PC-3 (cell line): ENCODE measurements at regions not wholly inside any gene's neighbourhood (a gene's known extent, or its start where the extent isn't known, plus 50 kb on each side); places are given as distances from the start of the nearest gene placed in this dataset.

Source experiments
- ATAC-seq: fragments of 200-7000 bp; cut with Tn5 transposase; 2 replicates; pipeline ENCODE4 v1.9.1; 2020; ENCODE audit warnings: mild to moderate bottlenecking, moderate library complexity
- BruUV-seq: library from RNA; stranded (reverse); fragments of 400-500 nt; replicated peaks from 2 replicates; lab custom pipeline; 2021; lab: Mats Ljungman, UMichigan
- CTCF ChIA-PET: fragments of 300-600 bp; sonication (Branson Sonifier 250); formaldehyde crosslinking; loops from one replicate; lab custom pipeline; 2022; ENCODE audit warnings: antibody characterized with exemption; lab: Charles Lee
- POLR2A ChIA-PET: fragments of 300-600 bp; sonication (Branson Sonifier 250); formaldehyde crosslinking; loops from one replicate; lab custom pipeline; 2022; ENCODE audit warnings: antibody characterized with exemption; ENCODE audit not compliant: unreplicated experiment; lab: Charles Lee
- DNase-seq: peaks from one replicate; pipeline ENCODE4 v3.0.0-alpha.2; 2015
- H2AFZ ChIP-seq: fragments of 300-600 bp; sonication (generic); 2 replicates; pipeline ENCODE4 v1.6.0; 2016; ENCODE audit warnings: antibody characterized with exemption, low read length
- H3F3A ChIP-seq: fragments of 300-600 bp; sonication (generic); one replicate; pipeline ENCODE4 v1.6.0; 2017; ENCODE audit warnings: antibody characterized with exemption, low read length, control low read depth, mild to moderate bottlenecking; ENCODE audit not compliant: unreplicated experiment
- H3K27ac ChIP-seq: fragments of 300-600 bp; sonication (generic); 2 replicates; pipeline ENCODE4 v1.5.1; 2016; ENCODE audit warnings: mild to moderate bottlenecking, low read length
- H3K27me3 ChIP-seq: fragments of 300-600 bp; sonication (generic); 2 replicates; pipeline ENCODE4 v1.6.1; 2016; ENCODE audit warnings: low read length, mixed read lengths
- H3K36me3 ChIP-seq: fragments of 300-600 bp; sonication (generic); 2 replicates; pipeline ENCODE4 v1.6.1; 2016; ENCODE audit warnings: low read depth, mixed run types, low read length, mixed read lengths
- H3K4me1 ChIP-seq: fragments of 300-600 bp; sonication (generic); 2 replicates; pipeline ENCODE4 v1.5.1; 2016; ENCODE audit warnings: low read length; ENCODE audit not compliant: insufficient read depth
- H3K4me2 ChIP-seq: fragments of 300-600 bp; sonication (generic); 2 replicates; pipeline ENCODE4 v1.6.0; 2016; ENCODE audit warnings: low read length
- H3K4me3 ChIP-seq: fragments of 300-600 bp; sonication (generic); 2 replicates; pipeline ENCODE4 v1.5.1; 2016; ENCODE audit warnings: mild to moderate bottlenecking, low read length, mixed read lengths
- H3K79me2 ChIP-seq: fragments of 300-600 bp; sonication (generic); 2 replicates; pipeline ENCODE4 v1.6.1; 2017; ENCODE audit warnings: low read length, mixed read lengths
- H3K9ac ChIP-seq: fragments of 300-600 bp; sonication (generic); 2 replicates; pipeline ENCODE4 v1.6.0; 2016; ENCODE audit warnings: mild to moderate bottlenecking, low read length
- H3K9me2 ChIP-seq: fragments of 300-600 bp; sonication (generic); replicated peaks from 2 replicates; pipeline ENCODE4 v1.6.1; 2016; ENCODE audit warnings: mixed run types, low read length, mixed read lengths
- H3K9me3 ChIP-seq: fragments of 300-600 bp; sonication (generic); 2 replicates; pipeline ENCODE4 v1.6.1; 2016; ENCODE audit warnings: low read length, mixed read lengths
- H4K20me1 ChIP-seq: fragments of 300-600 bp; sonication (generic); 2 replicates; pipeline ENCODE4 v1.6.1; 2016; ENCODE audit warnings: low read length, mixed read lengths
- EZH2 ChIP-seq: fragments of 300-600 bp; sonication (generic); IDR thresholded peaks from one replicate; pipeline ENCODE4 v1.6.1; 2017; ENCODE audit warnings: antibody characterized with exemption, mild to moderate bottlenecking, low read length; ENCODE audit not compliant: unreplicated experiment
- EZH2phosphoT487 ChIP-seq: fragments of 300-600 bp; sonication (generic); IDR thresholded peaks from 2 replicates; pipeline ENCODE4 v1.6.1; 2018; ENCODE audit warnings: mild to moderate bottlenecking, antibody characterized with exemption, low read length, borderline replicate concordance
- intact Hi-C: fragments of 100-400 bp; cut with micrococcal nuclease; formaldehyde crosslinking; loops from 2 replicates; pipeline ENCODE4 v1.9.0; 2023
- TF ChIP-seq, protein P1 (sequence below): fragments of 300-600 bp; sonication (generic); conservative IDR thresholded peaks from 2 replicates; pipeline ENCODE4 v1.5.1; 2017; ENCODE audit warnings: antibody characterized with exemption, low read depth, mild to moderate bottlenecking, low read length

DNA sequence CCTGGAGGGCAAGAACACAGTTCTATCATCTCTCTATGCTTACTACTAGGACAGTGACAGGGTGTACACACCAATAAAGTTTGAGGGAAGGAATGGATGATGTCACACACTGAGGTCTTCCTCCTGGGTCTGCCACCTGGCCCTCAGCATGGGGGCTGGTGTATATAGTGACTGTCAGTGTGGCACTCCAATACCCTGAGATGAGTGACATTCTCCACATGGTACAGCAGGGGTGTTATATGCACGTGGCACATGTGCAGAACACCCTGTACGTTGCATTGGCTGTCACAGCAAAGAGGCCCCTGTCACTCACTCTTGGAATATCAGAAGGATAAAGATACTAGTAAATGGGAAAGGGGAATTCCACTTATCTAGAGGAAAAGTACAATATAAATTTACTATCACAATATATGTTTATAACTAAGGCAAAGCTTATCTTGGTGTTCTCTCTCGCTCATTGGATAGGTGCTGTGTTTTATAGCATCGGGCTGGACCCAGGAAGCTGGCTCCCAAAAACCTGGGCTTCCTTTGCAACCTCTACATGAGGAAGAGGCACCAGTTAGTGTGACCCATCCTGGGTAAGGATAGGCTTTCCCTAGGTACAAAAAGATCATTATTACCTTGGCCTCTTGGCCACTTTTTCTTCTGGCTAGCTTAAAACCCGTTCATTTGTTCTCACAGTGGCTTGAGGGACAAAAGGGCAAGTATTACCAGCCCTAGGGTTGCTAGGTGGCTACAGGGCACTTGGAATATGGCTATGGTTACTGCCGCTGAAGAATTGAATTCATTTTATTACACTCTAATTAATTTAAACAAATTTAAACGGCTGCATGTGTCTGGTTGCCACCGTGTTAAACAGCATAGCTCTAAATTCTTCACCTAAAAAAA is 54.8 kb upstream of the HES1 start:
- peaks cover 2% of the 10 kb centered on the region; the same call in 1 of the 2 replicates for H3K4me1 ChIP-seq
- no peak overlapping the region for H3K27ac ChIP-seq
- H4K20me1 ChIP-seq: no peaks in the 10 kb centered on the region
- H2AFZ ChIP-seq: no peak overlapping the region
- intact Hi-C loops: no loop called here
- no peaks in the 10 kb centered on the region for H3K79me2 ChIP-seq
- ATAC-seq (no peak), DNase-seq (no peak)
- H3K9me3 ChIP-seq: no peaks in the 10 kb centered on the region
- H3F3A ChIP-seq: no peaks in the 10 kb centered on the region
- no peak overlapping the region for H3K4me2 ChIP-seq
- ChIA-PET CTCF (no interaction called here), POLR2A (no interaction called here)
- no peak overlapping the region for H3K4me3 ChIP-seq
- no peaks in the 10 kb centered on the region for H3K27me3 ChIP-seq
- BruUV-seq: no TSS peak
- H3K9ac ChIP-seq: no peak overlapping the region
- TF ChIP-seq EZH2 (no peak), EZH2phosphoT487 (no peak)
- TF ChIP-seq, protein P1, sequence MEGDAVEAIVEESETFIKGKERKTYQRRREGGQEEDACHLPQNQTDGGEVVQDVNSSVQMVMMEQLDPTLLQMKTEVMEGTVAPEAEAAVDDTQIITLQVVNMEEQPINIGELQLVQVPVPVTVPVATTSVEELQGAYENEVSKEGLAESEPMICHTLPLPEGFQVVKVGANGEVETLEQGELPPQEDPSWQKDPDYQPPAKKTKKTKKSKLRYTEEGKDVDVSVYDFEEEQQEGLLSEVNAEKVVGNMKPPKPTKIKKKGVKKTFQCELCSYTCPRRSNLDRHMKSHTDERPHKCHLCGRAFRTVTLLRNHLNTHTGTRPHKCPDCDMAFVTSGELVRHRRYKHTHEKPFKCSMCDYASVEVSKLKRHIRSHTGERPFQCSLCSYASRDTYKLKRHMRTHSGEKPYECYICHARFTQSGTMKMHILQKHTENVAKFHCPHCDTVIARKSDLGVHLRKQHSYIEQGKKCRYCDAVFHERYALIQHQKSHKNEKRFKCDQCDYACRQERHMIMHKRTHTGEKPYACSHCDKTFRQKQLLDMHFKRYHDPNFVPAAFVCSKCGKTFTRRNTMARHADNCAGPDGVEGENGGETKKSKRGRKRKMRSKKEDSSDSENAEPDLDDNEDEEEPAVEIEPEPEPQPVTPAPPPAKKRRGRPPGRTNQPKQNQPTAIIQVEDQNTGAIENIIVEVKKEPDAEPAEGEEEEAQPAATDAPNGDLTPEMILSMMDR: no peak
- H3K9me2 ChIP-seq: no peaks in the 10 kb centered on the region
- H3K36me3 ChIP-seq: no peaks in the 10 kb centered on the region

DNA sequence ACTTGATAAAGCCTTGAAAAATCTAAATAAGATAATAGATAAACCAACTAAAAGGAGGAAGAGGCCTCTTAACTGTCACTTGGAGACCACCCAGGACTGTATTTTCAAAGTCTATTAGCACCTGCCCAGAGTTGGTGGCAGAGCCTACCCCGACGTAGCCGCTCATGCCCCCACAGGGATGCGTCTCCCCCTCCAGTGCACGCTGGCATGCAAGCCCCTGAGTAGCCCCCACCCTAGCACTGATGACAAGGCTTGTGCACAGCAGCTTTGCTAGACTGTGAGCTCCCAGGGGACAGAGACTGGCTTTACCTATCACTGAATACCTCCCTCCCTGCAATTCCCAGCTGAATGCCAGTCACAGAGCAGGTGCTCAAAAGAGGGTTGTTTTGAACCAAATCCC is 54.1 kb upstream of the HES1 start:
- no peaks in the 10 kb centered on the region for H3K79me2 ChIP-seq
- H3K9ac ChIP-seq: no peak overlapping the region
- ATAC-seq: no peak
- H3K9me3 ChIP-seq: no peaks in the 10 kb centered on the region
- no peaks in the 10 kb centered on the region for H3K27me3 ChIP-seq
- no peaks in the 10 kb centered on the region for H3K4me1 ChIP-seq
- no peak overlapping the region for H2AFZ ChIP-seq
- no peak overlapping the region for H3K4me2 ChIP-seq
- no TSS peak for BruUV-seq
- ChIA-PET POLR2A (no interaction called here), CTCF (no interaction called here)
- H4K20me1 ChIP-seq: no peaks in the 10 kb centered on the region
- no peaks in the 10 kb centered on the region for H3F3A ChIP-seq
- H3K36me3 ChIP-seq: no peaks in the 10 kb centered on the region
- H3K27ac ChIP-seq: no peak overlapping the region
- TF ChIP-seq EZH2 (no peak), EZH2phosphoT487 (no peak)
- TF ChIP-seq, protein P1: no peak
- no peak overlapping the region for H3K4me3 ChIP-seq
- no peak for DNase-seq
- intact Hi-C loops: no loop called here
- no peaks in the 10 kb centered on the region for H3K9me2 ChIP-seq
